ENCODE measurements at regions not wholly inside any gene's neighbourhood (a gene's known extent, or its start where the extent isn't known, plus 50 kb on each side); places are given as distances from the start of the nearest gene placed in this dataset.
"Not testable (repeated sequence)": the region's sequence is repeated elsewhere in the genome, so short reads cannot be mapped to it uniquely, and the experiment has no call there.

DNA sequence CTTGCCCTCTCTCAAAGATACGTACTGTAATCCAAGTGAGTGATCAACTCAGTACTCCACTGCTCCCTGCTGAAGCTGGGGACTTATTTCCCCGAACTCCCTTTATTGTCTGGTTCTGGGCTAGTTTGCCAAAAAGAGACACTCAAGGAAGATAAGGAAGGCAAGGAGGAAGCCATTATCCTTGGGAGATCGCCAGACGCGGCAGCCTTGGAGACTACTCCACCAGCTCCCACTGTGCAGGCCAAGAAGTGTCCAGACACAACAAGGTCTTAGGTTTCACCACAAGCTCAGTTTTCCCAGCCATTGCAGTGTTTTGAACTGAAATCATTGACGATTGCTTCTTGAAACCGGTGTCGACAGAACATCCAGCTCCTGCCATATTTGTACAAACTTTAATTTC lies 439.6 kb upstream of the UBE2E3 start:
- H3K79me2 ChIP-seq (ENCODE audit: insufficient read depth, low read length), result no peaks in the 10 kb centered on the region
- H3K4me3 ChIP-seq (ENCODE audit: insufficient read depth, low read length, poor library complexity, severe bottlenecking), result no peak overlapping the region
- no peaks in the 10 kb centered on the region for H3F3A ChIP-seq (ENCODE audit: insufficient read depth)
- H3K9ac ChIP-seq (ENCODE audit: low read length), result no peak overlapping the region
- TF ChIP-seq EZH2phosphoT487 (conservative IDR thresholded peaks at IDR 0.05; ENCODE audit: low read length), result no peak
- TF ChIP-seq, protein P1, sequence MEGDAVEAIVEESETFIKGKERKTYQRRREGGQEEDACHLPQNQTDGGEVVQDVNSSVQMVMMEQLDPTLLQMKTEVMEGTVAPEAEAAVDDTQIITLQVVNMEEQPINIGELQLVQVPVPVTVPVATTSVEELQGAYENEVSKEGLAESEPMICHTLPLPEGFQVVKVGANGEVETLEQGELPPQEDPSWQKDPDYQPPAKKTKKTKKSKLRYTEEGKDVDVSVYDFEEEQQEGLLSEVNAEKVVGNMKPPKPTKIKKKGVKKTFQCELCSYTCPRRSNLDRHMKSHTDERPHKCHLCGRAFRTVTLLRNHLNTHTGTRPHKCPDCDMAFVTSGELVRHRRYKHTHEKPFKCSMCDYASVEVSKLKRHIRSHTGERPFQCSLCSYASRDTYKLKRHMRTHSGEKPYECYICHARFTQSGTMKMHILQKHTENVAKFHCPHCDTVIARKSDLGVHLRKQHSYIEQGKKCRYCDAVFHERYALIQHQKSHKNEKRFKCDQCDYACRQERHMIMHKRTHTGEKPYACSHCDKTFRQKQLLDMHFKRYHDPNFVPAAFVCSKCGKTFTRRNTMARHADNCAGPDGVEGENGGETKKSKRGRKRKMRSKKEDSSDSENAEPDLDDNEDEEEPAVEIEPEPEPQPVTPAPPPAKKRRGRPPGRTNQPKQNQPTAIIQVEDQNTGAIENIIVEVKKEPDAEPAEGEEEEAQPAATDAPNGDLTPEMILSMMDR (IDR thresholded peaks at IDR 0.05; ENCODE audit: insufficient read depth, low read length, poor library complexity, severe bottlenecking), result no peak
- no peaks in the 10 kb centered on the region for H3K27me3 ChIP-seq (ENCODE audit: low read length)
- H4K20me1 ChIP-seq (ENCODE audit: low read depth, low read length), result no peaks in the 10 kb centered on the region
- H2AFZ ChIP-seq (ENCODE audit: low read depth, low read length, severe bottlenecking), result no peak overlapping the region
- H3K9me2 ChIP-seq (replicated peaks; ENCODE audit: insufficient read depth, low read length), result no peaks in the 10 kb centered on the region
- H3K27ac ChIP-seq (ENCODE audit: low read depth, low read length), result no peak overlapping the region
- H3K36me3 ChIP-seq (ENCODE audit: low read length), result no peaks in the 10 kb centered on the region
- no peak overlapping the region for H3K4me2 ChIP-seq (ENCODE audit: low read depth, low read length, poor library complexity, severe bottlenecking)
- no peaks in the 10 kb centered on the region for H3K9me3 ChIP-seq (ENCODE audit: insufficient read depth, low read length)

DNA sequence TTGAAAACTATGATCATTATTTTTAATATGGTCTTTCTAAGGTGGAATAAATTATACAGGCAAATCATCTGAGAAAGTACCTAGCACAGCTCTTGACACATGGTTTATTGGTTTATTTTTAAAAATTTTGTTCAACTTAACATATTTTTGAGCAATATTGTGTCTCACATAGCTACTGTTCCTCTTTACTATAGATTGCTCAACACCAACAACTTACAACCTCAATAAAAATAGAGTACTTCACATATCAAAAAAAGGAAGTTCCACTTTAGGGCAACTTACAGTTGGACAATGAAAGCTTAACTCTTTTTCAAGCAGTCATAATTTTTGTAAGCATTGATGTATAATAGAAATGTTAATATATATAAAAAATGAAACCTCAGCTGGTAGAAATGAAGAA lies 440.9 kb upstream of the UBE2E3 start:
- no peaks in the 10 kb centered on the region for H4K20me1 ChIP-seq (ENCODE audit: low read depth, low read length)
- no peaks in the 10 kb centered on the region for H3K27me3 ChIP-seq (ENCODE audit: low read length)
- no peaks in the 10 kb centered on the region for H3K9me2 ChIP-seq (replicated peaks; ENCODE audit: insufficient read depth, low read length)
- no peaks in the 10 kb centered on the region for H3K9me3 ChIP-seq (ENCODE audit: insufficient read depth, low read length)
- TF ChIP-seq EZH2phosphoT487 (conservative IDR thresholded peaks at IDR 0.05; ENCODE audit: low read length), result no peak
- TF ChIP-seq, protein P1 (IDR thresholded peaks at IDR 0.05; ENCODE audit: insufficient read depth, low read length, poor library complexity, severe bottlenecking), result no peak
- H2AFZ ChIP-seq (ENCODE audit: low read depth, low read length, severe bottlenecking), result no peak overlapping the region
- no peak overlapping the region for H3K27ac ChIP-seq (ENCODE audit: low read depth, low read length)
- H3K4me2 ChIP-seq (ENCODE audit: low read depth, low read length, poor library complexity, severe bottlenecking), result no peak overlapping the region
- H3K36me3 ChIP-seq (ENCODE audit: low read length), result no peaks in the 10 kb centered on the region
- no peak overlapping the region for H3K9ac ChIP-seq (ENCODE audit: low read length)
- no peaks in the 10 kb centered on the region for H3F3A ChIP-seq (ENCODE audit: insufficient read depth)
- H3K79me2 ChIP-seq (ENCODE audit: insufficient read depth, low read length), result no peaks in the 10 kb centered on the region
- H3K4me3 ChIP-seq (ENCODE audit: insufficient read depth, low read length, poor library complexity, severe bottlenecking), result no peak overlapping the region

DNA sequence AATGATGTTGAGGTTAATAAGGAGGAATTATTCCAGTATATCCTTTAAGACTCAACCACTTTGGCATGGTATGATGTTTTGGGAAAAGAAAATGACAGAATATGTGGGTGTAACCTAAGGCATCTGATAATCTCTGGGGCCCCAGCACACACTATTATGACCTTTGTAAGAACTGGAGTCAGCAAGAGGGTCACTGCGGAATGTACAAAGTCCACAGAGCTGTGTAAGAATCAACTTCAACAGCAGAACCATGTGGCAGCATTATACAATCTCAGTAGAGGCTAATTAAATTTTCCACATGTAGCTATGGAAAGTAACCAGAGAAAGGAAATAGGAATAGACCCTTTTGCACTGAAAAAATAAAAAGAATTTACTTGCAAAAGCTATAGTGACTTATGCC lies 445.1 kb upstream of the UBE2E3 start:
- no peak overlapping the region for H3K4me2 ChIP-seq (ENCODE audit: low read depth, low read length, poor library complexity, severe bottlenecking)
- no peaks in the 10 kb centered on the region for H3K9me3 ChIP-seq (ENCODE audit: insufficient read depth, low read length)
- H2AFZ ChIP-seq (ENCODE audit: low read depth, low read length, severe bottlenecking), result no peak overlapping the region
- H3K27ac ChIP-seq (ENCODE audit: low read depth, low read length), result no peak overlapping the region
- TF ChIP-seq, protein P1 (IDR thresholded peaks at IDR 0.05; ENCODE audit: insufficient read depth, low read length, poor library complexity, severe bottlenecking), result no peak
- TF ChIP-seq EZH2phosphoT487 (conservative IDR thresholded peaks at IDR 0.05; ENCODE audit: low read length), result no peak
- H3K9ac ChIP-seq (ENCODE audit: low read length), result no peak overlapping the region
- H4K20me1 ChIP-seq (ENCODE audit: low read depth, low read length), result no peaks in the 10 kb centered on the region
- H3K9me2 ChIP-seq (replicated peaks; ENCODE audit: insufficient read depth, low read length), result no peaks in the 10 kb centered on the region
- H3K79me2 ChIP-seq (ENCODE audit: insufficient read depth, low read length), result no peaks in the 10 kb centered on the region
- H3F3A ChIP-seq (ENCODE audit: insufficient read depth), result no peaks in the 10 kb centered on the region
- no peaks in the 10 kb centered on the region for H3K27me3 ChIP-seq (ENCODE audit: low read length)
- H3K36me3 ChIP-seq (ENCODE audit: low read length), result no peaks in the 10 kb centered on the region
- H3K4me3 ChIP-seq (ENCODE audit: insufficient read depth, low read length, poor library complexity, severe bottlenecking), result no peak overlapping the region

DNA sequence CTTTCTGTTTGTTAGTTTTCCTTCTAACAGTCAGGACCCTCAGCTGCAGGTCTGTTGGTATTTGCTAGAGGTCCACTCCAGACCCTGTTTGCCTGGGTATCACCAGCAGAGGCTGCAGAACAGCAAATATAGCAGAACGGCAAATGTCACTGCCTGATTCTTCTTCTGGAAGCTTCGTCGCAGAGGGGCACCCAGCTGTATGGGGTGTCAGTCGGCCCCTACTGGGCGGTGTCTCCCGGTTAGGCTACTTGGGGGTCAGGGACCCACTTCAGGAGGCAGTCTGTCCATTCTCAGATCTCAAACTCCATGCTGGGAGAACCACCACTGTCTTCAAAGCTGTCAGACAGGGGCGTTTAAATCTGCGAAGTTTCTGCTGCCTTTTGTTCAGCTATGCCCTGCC lies 448.6 kb upstream of the UBE2E3 start:
- H3F3A ChIP-seq (ENCODE audit: insufficient read depth), result not testable (repeated sequence)

More for the DNA sequence above, 448.6 kb upstream of the UBE2E3 start:
- not testable (repeated sequence) for H4K20me1 ChIP-seq (ENCODE audit: low read depth, low read length); H3K9me3 ChIP-seq (ENCODE audit: insufficient read depth, low read length); H3K9ac ChIP-seq (ENCODE audit: low read length); H3K4me3 ChIP-seq (ENCODE audit: insufficient read depth, low read length, poor library complexity, severe bottlenecking); H3K27ac ChIP-seq (ENCODE audit: low read depth, low read length); H3K9me2 ChIP-seq (replicated peaks; ENCODE audit: insufficient read depth, low read length); H3K79me2 ChIP-seq (ENCODE audit: insufficient read depth, low read length); H3K27me3 ChIP-seq (ENCODE audit: low read length); H3K4me2 ChIP-seq (ENCODE audit: low read depth, low read length, poor library complexity, severe bottlenecking); H2AFZ ChIP-seq (ENCODE audit: low read depth, low read length, severe bottlenecking); H3K36me3 ChIP-seq (ENCODE audit: low read length)

Measured in SU-DHL-6 (cell line).